ENCODE measurements at regions not wholly inside any gene's neighbourhood (a gene's known extent, or its start where the extent isn't known, plus 50 kb on each side); places are given as distances from the start of the nearest gene placed in this dataset.

DNA sequence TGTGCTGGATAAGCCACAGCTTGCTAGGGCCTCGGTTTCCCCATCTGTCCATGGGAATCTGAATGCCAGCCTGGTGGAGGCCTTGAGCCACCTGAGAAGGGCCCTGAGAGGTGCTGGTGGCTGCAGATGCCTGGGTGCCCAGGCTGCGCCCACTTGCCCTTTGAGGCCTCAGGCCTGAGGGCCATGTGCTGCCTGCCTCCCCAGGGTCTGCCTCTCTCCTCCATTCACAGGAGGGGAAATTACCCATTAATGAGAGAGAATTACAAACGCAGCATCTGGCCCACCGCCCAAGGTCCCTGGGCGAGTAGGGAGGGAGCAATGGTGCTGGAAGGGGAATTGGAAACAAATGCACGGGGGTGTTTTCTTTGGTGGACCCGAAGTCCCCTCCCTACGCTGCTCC is 59.6 kb downstream of the BARX1 start:
- no peaks in the 10 kb centered on the region for H3K36me3 ChIP-seq
- 74% methylated on average over 3 of the region's 8 CpGs; no CpG with 5 or more reads in 1 of the 2 donors for WGBS, 2 donors (ENCODE audit: low coverage in 1 of 2)

DNA sequence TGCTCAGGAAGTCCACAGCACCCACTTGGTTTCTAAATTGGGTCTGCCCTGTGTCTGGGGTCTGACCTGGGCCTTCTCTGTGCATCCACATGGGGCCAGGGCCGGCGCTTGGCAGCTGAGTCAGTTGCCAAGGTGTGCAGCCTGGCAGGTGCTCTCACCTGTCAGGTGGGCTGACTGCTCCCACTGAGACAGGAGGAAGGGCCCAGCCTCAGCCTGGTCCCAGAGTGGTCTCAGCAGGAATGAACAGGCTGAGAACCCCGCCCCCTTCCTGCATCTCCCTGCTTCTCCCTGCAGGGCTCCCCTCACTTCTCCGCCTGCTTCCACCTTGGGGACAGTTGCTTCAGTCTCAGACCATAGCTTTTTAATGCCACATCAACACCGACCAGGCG is 60.5 kb downstream of the BARX1 start:
- Histone ChIP-seq H3K36me3 (no peaks in the 10 kb centered on the region), H3K4me1 (no peaks in the 10 kb centered on the region), H3K27me3 (no peaks in the 10 kb centered on the region), H3K4me3 (no peak overlapping the region), H3K27ac (no peak overlapping the region), H3K9me3 (peaks cover 0 to 24% (median 0%) of the 10 kb centered on the region in 3 donors)
- no peak for ATAC-seq
- TF ChIP-seq POLR2A (IDR thresholded peaks at IDR 0.05) (no peak), POLR2AphosphoS5 (IDR thresholded peaks at IDR 0.05) (no peak), EP300 (IDR thresholded peaks at IDR 0.05) (no peak)
- TF ChIP-seq, protein P1, sequence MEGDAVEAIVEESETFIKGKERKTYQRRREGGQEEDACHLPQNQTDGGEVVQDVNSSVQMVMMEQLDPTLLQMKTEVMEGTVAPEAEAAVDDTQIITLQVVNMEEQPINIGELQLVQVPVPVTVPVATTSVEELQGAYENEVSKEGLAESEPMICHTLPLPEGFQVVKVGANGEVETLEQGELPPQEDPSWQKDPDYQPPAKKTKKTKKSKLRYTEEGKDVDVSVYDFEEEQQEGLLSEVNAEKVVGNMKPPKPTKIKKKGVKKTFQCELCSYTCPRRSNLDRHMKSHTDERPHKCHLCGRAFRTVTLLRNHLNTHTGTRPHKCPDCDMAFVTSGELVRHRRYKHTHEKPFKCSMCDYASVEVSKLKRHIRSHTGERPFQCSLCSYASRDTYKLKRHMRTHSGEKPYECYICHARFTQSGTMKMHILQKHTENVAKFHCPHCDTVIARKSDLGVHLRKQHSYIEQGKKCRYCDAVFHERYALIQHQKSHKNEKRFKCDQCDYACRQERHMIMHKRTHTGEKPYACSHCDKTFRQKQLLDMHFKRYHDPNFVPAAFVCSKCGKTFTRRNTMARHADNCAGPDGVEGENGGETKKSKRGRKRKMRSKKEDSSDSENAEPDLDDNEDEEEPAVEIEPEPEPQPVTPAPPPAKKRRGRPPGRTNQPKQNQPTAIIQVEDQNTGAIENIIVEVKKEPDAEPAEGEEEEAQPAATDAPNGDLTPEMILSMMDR (IDR thresholded peaks at IDR 0.05), result no peak
- WGBS, 2 donors (ENCODE audit: low coverage in 1 of 2), result 100% methylated on average over 1 of the region's 6 CpGs; no CpG with 5 or more reads in 1 of the 2 donors

More for the DNA sequence above, 59.6 kb downstream of the BARX1 start:
- H3K4me1 ChIP-seq, result no peaks in the 10 kb centered on the region
- peaks cover 0 to 24% (median 0%) of the 10 kb centered on the region in 3 donors for H3K9me3 ChIP-seq
- no peak for TF ChIP-seq EP300 (IDR thresholded peaks at IDR 0.05)
- H3K4me3 ChIP-seq, result no peak overlapping the region
- no peak for ATAC-seq
- H3K27me3 ChIP-seq, result no peaks in the 10 kb centered on the region
- H3K27ac ChIP-seq, result no peak overlapping the region

DNA sequence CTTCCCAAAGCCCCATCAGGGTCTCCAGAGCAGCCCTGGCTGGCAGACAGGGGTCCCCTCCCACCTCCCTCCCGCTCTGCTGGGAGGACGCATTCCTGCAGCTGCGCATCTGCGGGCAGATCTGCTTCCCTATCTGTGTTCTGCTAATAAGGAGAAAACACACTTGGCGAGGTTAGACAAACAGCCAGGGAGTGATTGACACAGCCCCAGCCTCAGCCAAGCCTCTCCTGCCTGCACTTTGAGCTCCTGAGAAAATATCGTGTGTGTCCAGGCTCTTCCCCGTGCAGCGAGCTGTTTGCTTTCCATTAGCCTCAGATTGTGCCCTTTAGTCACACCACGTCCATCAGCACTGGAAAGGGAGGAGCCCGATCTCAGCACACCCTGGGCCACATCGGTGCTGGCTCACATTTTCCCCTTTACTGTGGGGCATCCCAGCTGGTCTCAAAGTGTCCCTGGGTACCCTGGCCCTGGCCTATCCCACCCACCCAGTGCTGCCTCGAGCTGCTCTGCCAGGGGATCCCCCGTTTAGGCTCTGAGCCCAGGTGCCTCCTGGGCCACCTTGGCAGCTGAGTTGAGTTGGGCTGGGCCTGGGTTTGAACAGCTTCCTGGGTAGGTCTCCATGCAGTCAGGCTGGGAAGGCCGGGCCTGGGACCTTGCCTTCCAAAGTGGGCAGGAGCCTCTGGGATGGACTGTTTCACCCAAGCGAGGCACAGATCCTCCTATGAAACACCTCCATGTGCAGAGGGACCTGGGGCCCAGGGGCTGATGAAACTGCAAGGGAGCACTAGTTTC is 61.1 kb downstream of the BARX1 start:
- 30 to 35% methylated on average over 4 to 6 of the region's 15 CpGs for WGBS, 2 donors (ENCODE audit: low coverage in 1 of 2)
- Histone ChIP-seq H3K27me3 (no peaks in the 10 kb centered on the region), H3K4me1 (no peaks in the 10 kb centered on the region), H3K9me3 (peaks cover 0 to 24% (median 0%) of the 10 kb centered on the region in 3 donors), H3K4me3 (no peak overlapping the region), H3K36me3 (no peaks in the 10 kb centered on the region), H3K27ac (no peak overlapping the region)
- TF ChIP-seq POLR2AphosphoS5 (IDR thresholded peaks at IDR 0.05) (no peak), EP300 (IDR thresholded peaks at IDR 0.05) (no peak), POLR2A (IDR thresholded peaks at IDR 0.05) (no peak)
- TF ChIP-seq, protein P1 (IDR thresholded peaks at IDR 0.05), result no peak
- no peak for ATAC-seq

DNA sequence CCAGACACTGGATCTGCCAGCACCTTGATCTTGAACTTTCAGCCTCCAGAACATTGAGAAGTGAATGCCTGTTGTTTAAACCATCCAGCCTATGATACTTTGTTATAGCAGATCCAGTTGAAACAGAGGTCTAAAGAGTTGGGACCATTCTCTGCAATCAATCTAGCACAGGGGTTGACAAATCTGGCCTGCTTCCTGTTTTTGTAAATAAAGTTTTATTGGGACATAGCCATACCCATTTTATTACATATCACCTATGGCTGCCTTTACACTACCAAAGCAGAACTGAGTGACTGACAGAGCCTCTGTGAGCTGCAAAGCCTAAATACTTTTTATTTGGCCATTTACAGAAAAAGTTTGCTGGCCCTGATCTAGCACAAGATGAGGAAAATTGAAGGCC is 62.0 kb downstream of the BARX1 start:
- TF ChIP-seq EP300 (IDR thresholded peaks at IDR 0.05) (no peak), POLR2AphosphoS5 (IDR thresholded peaks at IDR 0.05) (no peak), POLR2A (IDR thresholded peaks at IDR 0.05) (no peak)
- TF ChIP-seq, protein P1 (IDR thresholded peaks at IDR 0.05), result no peak
- no peaks in the 10 kb centered on the region for H3K4me1 ChIP-seq
- no peak overlapping the region for H3K27ac ChIP-seq
- peaks cover 0 to 24% (median 0%) of the 10 kb centered on the region in 3 donors for H3K9me3 ChIP-seq
- H3K4me3 ChIP-seq, result no peak overlapping the region
- ATAC-seq, result no peak
- no peaks in the 10 kb centered on the region for H3K36me3 ChIP-seq
- no peaks in the 10 kb centered on the region for H3K27me3 ChIP-seq

DNA sequence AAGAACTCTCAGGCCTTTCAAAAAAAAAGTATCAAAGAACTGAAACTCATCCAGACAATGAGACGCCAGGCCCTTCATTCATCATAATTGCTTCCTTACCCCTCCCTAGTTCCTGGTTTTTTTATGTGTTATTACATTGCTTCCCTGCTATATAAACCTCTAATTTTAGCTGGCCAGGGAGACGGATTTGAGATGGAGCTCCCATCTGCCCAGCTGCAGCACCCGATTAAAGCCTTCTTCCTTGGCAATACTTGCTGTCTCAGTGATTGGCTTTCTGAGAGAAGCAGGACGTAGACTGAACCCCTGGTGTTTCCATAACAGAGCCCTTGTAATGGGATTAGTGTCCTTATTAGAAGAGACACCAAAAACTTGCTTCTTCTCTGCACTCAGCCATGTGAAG is 62.4 kb downstream of the BARX1 start:
- WGBS, 2 donors (ENCODE audit: low coverage in 1 of 2), result 73 to 74% methylated on average over 2 of the region's 4 CpGs
- Histone ChIP-seq H3K36me3 (no peaks in the 10 kb centered on the region), H3K27ac (no peak overlapping the region), H3K9me3 (peaks cover 0 to 28% (median 0%) of the 10 kb centered on the region in 3 donors), H3K27me3 (no peaks in the 10 kb centered on the region), H3K4me1 (no peaks in the 10 kb centered on the region), H3K4me3 (no peak overlapping the region)
- ATAC-seq, result no peak
- TF ChIP-seq, protein P1 (IDR thresholded peaks at IDR 0.05), result no peak
- TF ChIP-seq POLR2A (IDR thresholded peaks at IDR 0.05) (no peak), EP300 (IDR thresholded peaks at IDR 0.05) (no peak), POLR2AphosphoS5 (IDR thresholded peaks at IDR 0.05) (no peak)

All from gastroesophageal sphincter (tissue), 4 donors.